Mesenchymal stem cell (in vitro differentiated cells and primary cell): ENCODE measurements at regions not wholly inside any gene's neighbourhood (a gene's known extent, or its start where the extent isn't known, plus 50 kb on each side); places are given as distances from the start of the nearest gene placed in this dataset.
A peak's percentile ranks its signal among the peaks of the same experiment; 100 is the strongest.

Source experiments
- DNase-seq: peaks from one replicate; pipeline ENCODE4 v3.0.0-alpha.2; 2013
- H2AFZ ChIP-seq: one replicate; pipeline ENCODE4 v1.6.1; 2013; ENCODE audit warnings: low read depth, mild to moderate bottlenecking, control low read depth, inconsistent platforms, low read length, moderate library complexity
- H2AK5ac ChIP-seq: 2 replicates; pipeline ENCODE4 v1.6.1; 2013; ENCODE audit warnings: low read length, moderate library complexity, mild to moderate bottlenecking, inconsistent platforms; ENCODE audit not compliant: severe bottlenecking
- H2BK120ac ChIP-seq: one replicate; pipeline ENCODE4 v1.6.1; 2013; ENCODE audit warnings: low read depth, mild to moderate bottlenecking, inconsistent platforms, low read length, moderate library complexity
- H2BK12ac ChIP-seq, 2 experiments: one replicate each; pipeline ENCODE4 v1.6.1; 2013; ENCODE audit warnings: inconsistent platforms in 2 of 2, low read length in 2 of 2, mild to moderate bottlenecking in 2 of 2, moderate library complexity in 2 of 2, control low read depth in 1 of 2
- H2BK15ac ChIP-seq: one replicate; pipeline ENCODE4 v1.6.1; 2013; ENCODE audit warnings: mild to moderate bottlenecking, low read depth, inconsistent platforms; ENCODE audit not compliant: poor library complexity, severe bottlenecking
- H2BK5ac ChIP-seq: 2 replicates; pipeline ENCODE4 v1.6.1; 2013; ENCODE audit warnings: low read depth, mild to moderate bottlenecking, low read length, control low read depth, inconsistent platforms; ENCODE audit not compliant: poor library complexity, severe bottlenecking
- H3K14ac ChIP-seq, 2 experiments: one replicate each; pipeline ENCODE4 v1.6.1; 2013; ENCODE audit warnings: inconsistent platforms in 2 of 2, low read length in 2 of 2, control low read depth in 1 of 2, mild to moderate bottlenecking in 1 of 2, moderate library complexity in 1 of 2
- H3K18ac ChIP-seq, 2 experiments: one replicate each; pipeline ENCODE4 v1.6.1; 2013; ENCODE audit warnings: inconsistent platforms in 2 of 2, low read length in 2 of 2, control low read depth in 1 of 2, low read depth in 1 of 2, mild to moderate bottlenecking in 1 of 2
- H3K23ac ChIP-seq, 2 experiments: one replicate each; pipeline ENCODE4 v1.6.1; 2013; ENCODE audit warnings: inconsistent platforms in 2 of 2, low read length in 2 of 2, mild to moderate bottlenecking in 2 of 2, moderate library complexity in 2 of 2, control low read depth in 1 of 2
- H3K27ac ChIP-seq: 2 replicates; pipeline ENCODE4 v1.5.1; 2013; ENCODE audit warnings: mild to moderate bottlenecking, moderate library complexity, low read length, control low read depth, inconsistent platforms; ENCODE audit not compliant: poor library complexity, severe bottlenecking
- H3K27me3 ChIP-seq, 2 experiments: 2 replicates each; pipeline versions ENCODE4 v1.6.1 to v1.7.0; 2013; ENCODE audit warnings: low read length in 2 of 2, mild to moderate bottlenecking in 2 of 2, moderate library complexity in 2 of 2, control low read depth in 1 of 2, inconsistent platforms in 1 of 2; ENCODE audit not compliant: control insufficient read depth in 1 of 2, insufficient read depth in 1 of 2
- H3K36me3 ChIP-seq, 2 experiments: 2 replicates each; pipeline versions ENCODE4 v1.6.1 to v1.7.0; 2013; ENCODE audit warnings: low read length in 2 of 2, control low read depth in 1 of 2, inconsistent platforms in 1 of 2, low read depth in 1 of 2, mild to moderate bottlenecking in 1 of 2; ENCODE audit not compliant: insufficient read depth in 2 of 2, control insufficient read depth in 1 of 2
- H3K4ac ChIP-seq, 2 experiments: one replicate each; pipeline ENCODE4 v1.6.1; 2013; ENCODE audit warnings: inconsistent platforms in 2 of 2, low read length in 2 of 2, mild to moderate bottlenecking in 2 of 2, moderate library complexity in 2 of 2, control low read depth in 1 of 2, low read depth in 1 of 2
- H3K4me1 ChIP-seq: 2 replicates; pipeline ENCODE4 v1.6.1; 2013; ENCODE audit warnings: low read depth, low read length, control low read depth; ENCODE audit not compliant: control insufficient read depth, insufficient read depth
- H3K4me2 ChIP-seq: 2 replicates; pipeline ENCODE4 v1.6.1; 2013; ENCODE audit warnings: low read length, mild to moderate bottlenecking, inconsistent platforms; ENCODE audit not compliant: poor library complexity, severe bottlenecking
- H3K4me3 ChIP-seq, 2 experiments: 2 replicates each; pipeline versions ENCODE4 v1.5.1 to v1.7.0; 2013; ENCODE audit warnings: low read length in 2 of 2, mild to moderate bottlenecking in 2 of 2, control low read depth in 1 of 2, low read depth in 1 of 2; ENCODE audit not compliant: insufficient read depth in 1 of 2
- H3K79me1 ChIP-seq: replicated peaks from 2 replicates; pipeline ENCODE4 v1.6.1; 2013; ENCODE audit warnings: mild to moderate bottlenecking, control low read depth, low read length, inconsistent platforms; ENCODE audit not compliant: poor library complexity, severe bottlenecking
- H3K9ac ChIP-seq: 2 replicates; pipeline ENCODE4 v1.7.0; 2013; ENCODE audit warnings: mild to moderate bottlenecking, low read length, moderate library complexity
- H3K9me3 ChIP-seq: 2 replicates; pipeline ENCODE4 v1.7.0; 2013; ENCODE audit warnings: mild to moderate bottlenecking, low read length; ENCODE audit not compliant: control insufficient read depth
- H4K8ac ChIP-seq: one replicate; pipeline ENCODE4 v1.6.1; 2013; ENCODE audit warnings: inconsistent platforms, mild to moderate bottlenecking, low read length, moderate library complexity
- H4K91ac ChIP-seq: one replicate; pipeline ENCODE4 v1.6.1; 2013; ENCODE audit warnings: mild to moderate bottlenecking, low read length, inconsistent platforms
- WGBS: methylation state at CpG from one replicate; pipeline ENCODE4 v1.1.7; 2013; ENCODE audit warnings: mixed read lengths; 5-methylcytosine and 5-hydroxymethylcytosine counted together

- Histone ChIP-seq H2AK5ac (no peak overlapping the region), H2BK15ac (no peak overlapping the region), H3K18ac (no peak overlapping the region), H3K23ac (no peak overlapping the region), H2BK120ac (no peak overlapping the region), H3K4me1 (no peaks in the 10 kb centered on the region), H2AFZ (no peak overlapping the region), H4K8ac (no peak overlapping the region), H2BK12ac (no peak overlapping the region), H2BK5ac (no peak overlapping the region), H3K9me3 (peaks cover 21% of the 10 kb centered on the region), H3K27ac (no peak overlapping the region), H3K9ac (no peak overlapping the region), H3K79me1 (no peaks in the 10 kb centered on the region), H4K91ac (no peak overlapping the region), H3K4me2 (no peak overlapping the region), H3K36me3 (no peaks in the 10 kb centered on the region), H3K4me3 (no peak overlapping the region), H3K27me3 (no peaks in the 10 kb centered on the region), H3K14ac (no peak overlapping the region), H3K4ac (no peak overlapping the region)
- 20% methylated on average over 1 of the region's 1 CpG for WGBS
- DNase-seq = no peak
Measured at GRCh38 chr1:70768216-70768615, 279.4 kb downstream of the PTGER3 start.

DNA sequence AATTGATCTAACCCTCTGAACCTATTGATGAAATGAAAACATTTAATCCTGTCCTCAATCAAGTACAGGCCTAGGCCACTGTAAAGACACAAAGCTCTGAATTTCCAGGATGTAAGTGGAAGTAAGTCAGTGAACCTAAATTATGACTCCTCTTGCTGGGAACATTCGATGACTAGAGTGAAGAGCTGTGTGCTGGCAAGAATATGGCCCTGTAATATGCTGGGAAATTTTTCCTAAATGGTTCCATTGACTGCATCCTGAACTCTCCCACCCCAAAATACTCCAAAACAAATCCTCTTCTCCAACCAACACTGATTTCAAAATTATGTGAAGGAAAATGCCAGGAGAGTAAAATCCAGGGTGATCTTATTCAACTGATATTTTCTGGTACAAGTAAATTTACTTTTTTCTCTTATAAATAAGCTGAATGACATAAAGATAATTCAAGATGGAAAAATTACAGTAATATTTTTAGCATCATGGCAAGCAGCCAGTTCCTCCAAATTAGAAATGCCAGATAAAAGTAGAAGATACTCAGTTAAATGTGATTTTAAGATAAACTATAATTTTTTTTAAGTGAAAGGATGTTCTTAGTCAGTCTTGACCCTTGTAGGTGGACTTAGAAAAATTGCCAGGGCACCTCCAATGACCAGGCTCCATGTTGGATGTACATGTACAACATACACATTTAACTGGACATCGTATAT is 269.4 kb downstream of the PTGER3 start:
- no peak overlapping the region for H2BK120ac ChIP-seq
- peaks cover 0 to 5% of the 10 kb centered on the region in 2 experiments for H3K36me3 ChIP-seq
- H3K9me3 ChIP-seq = no peaks in the 10 kb centered on the region
- H3K27me3 ChIP-seq = no peaks in the 10 kb centered on the region
- no peak overlapping the region for H2BK15ac ChIP-seq
- no peak overlapping the region for H3K14ac ChIP-seq
- 90% methylated on average over 1 of the region's 2 CpGs for WGBS
- H2BK12ac ChIP-seq = no peak overlapping the region
- H2AK5ac ChIP-seq = no peak overlapping the region
- no peaks in the 10 kb centered on the region for H3K4me1 ChIP-seq
- DNase-seq = no peak
- no peak overlapping the region for H3K18ac ChIP-seq
- no peak overlapping the region for H3K4me2 ChIP-seq
- peak overlapping the region; percentile 80 for H3K9ac ChIP-seq
- no peak overlapping the region for H4K8ac ChIP-seq
- no peak overlapping the region for H3K4ac ChIP-seq
- peak overlapping the region in 1 of 2 experiments; percentile 62 for H3K4me3 ChIP-seq
- H3K27ac ChIP-seq = no peak overlapping the region
- no peak overlapping the region for H2AFZ ChIP-seq
- H4K91ac ChIP-seq = no peak overlapping the region
- H3K23ac ChIP-seq = no peak overlapping the region
- H2BK5ac ChIP-seq = no peak overlapping the region
- no peaks in the 10 kb centered on the region for H3K79me1 ChIP-seq

DNA sequence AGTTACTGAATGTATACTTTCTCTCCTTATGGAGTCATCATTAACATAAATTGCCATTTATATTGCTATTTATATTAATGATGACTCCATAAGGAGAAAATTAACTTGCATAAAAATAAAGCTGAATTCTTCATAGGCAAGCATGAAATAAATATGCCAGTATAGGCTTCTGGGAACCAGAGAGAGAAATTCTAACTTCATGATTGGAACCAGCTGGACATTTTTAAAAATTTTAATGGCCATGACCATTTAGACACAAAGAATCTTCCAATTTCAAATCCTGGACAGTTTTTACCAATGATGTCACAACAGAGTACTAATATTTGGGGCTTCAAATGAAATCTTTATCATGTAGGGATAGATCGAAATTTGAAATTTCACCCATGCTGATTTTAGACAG is 268.7 kb downstream of the PTGER3 start:
- H3K79me1 ChIP-seq = no peaks in the 10 kb centered on the region
- H3K4me2 ChIP-seq = no peak overlapping the region
- H3K23ac ChIP-seq = no peak overlapping the region
- no peak overlapping the region for H3K18ac ChIP-seq
- no peak overlapping the region for H2BK15ac ChIP-seq
- H3K36me3 ChIP-seq = peaks cover 0 to 5% of the 10 kb centered on the region in 2 experiments
- no peak for DNase-seq
- peak overlapping the region; percentile 80 for H3K9ac ChIP-seq
- peak overlapping the region in 1 of 2 experiments; percentile 62 for H3K4me3 ChIP-seq
- no peak overlapping the region for H2BK120ac ChIP-seq
- H2BK12ac ChIP-seq = no peak overlapping the region
- H4K91ac ChIP-seq = no peak overlapping the region
- no peak overlapping the region for H2AK5ac ChIP-seq
- WGBS = no CpG with 5 or more reads among the region's 1 CpG
- H3K4ac ChIP-seq = no peak overlapping the region
- H2BK5ac ChIP-seq = no peak overlapping the region
- H3K14ac ChIP-seq = no peak overlapping the region
- H2AFZ ChIP-seq = no peak overlapping the region
- no peaks in the 10 kb centered on the region for H3K9me3 ChIP-seq
- H3K4me1 ChIP-seq = no peaks in the 10 kb centered on the region
- no peak overlapping the region for H3K27ac ChIP-seq
- no peak overlapping the region for H4K8ac ChIP-seq
- H3K27me3 ChIP-seq = no peaks in the 10 kb centered on the region

GRCh38 chr1:70779571-70779970 is 268.0 kb downstream of the PTGER3 start:
- Histone ChIP-seq H3K79me1 (no peaks in the 10 kb centered on the region), H2AK5ac (no peak overlapping the region), H3K4me2 (no peak overlapping the region), H4K91ac (no peak overlapping the region), H3K27ac (no peak overlapping the region), H2AFZ (no peak overlapping the region), H4K8ac (no peak overlapping the region), H3K4me1 (no peaks in the 10 kb centered on the region), H3K9me3 (no peaks in the 10 kb centered on the region), H3K14ac (no peak overlapping the region), H3K18ac (no peak overlapping the region), H3K23ac (no peak overlapping the region), H2BK12ac (no peak overlapping the region), H2BK5ac (no peak overlapping the region), H3K4ac (no peak overlapping the region), H3K36me3 (peaks cover 0 to 4% of the 10 kb centered on the region in 2 experiments), H2BK120ac (no peak overlapping the region), H3K9ac (peak overlapping the region; percentile 80), H3K4me3 (peak overlapping the region in 1 of 2 experiments; percentile 62), H2BK15ac (no peak overlapping the region), H3K27me3 (no peaks in the 10 kb centered on the region)
- DNase-seq = no peak
- WGBS = 49% methylated on average over 3 of the region's 3 CpGs
